ENCODE measurements at regions not wholly inside any gene's neighbourhood (a gene's known extent, or its start where the extent isn't known, plus 50 kb on each side); places are given as distances from the start of the nearest gene placed in this dataset.

DNA sequence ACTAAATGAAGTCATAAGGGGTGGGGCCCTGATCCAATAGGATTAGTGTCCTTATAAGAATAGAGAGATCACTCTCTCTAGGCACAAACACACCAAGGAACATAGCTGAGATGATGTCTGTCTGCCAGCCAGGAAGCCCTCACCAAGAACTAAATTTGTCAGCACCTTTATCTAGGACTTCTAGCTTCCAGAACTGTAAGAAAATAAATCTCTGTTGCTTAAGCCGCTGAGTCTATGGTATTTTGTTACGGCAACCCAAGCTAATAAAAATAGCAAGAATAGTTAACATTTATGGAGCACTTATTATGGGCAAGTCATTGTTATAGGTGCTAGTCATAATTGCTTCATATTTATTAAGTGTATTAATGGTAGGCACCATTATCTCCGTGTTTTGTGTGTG is 249.6 kb downstream of the MSRB3 start (continued):
- TF ChIP-seq CTCF (IDR thresholded peaks at IDR 0.05 in 2 of 3, conservative IDR thresholded peaks at IDR 0.05 in 1 of 3; ENCODE audit: insufficient read depth in 2 of 3, low read depth in 1 of 3, low read length in 3 of 3) (no peak), HNRNPL (IDR thresholded peaks at IDR 0.05; ENCODE audit: low read depth, low read length) (no peak), CHCHD3 (CRISPR knock-in tag; IDR thresholded peaks at IDR 0.05) (no peak)

DNA sequence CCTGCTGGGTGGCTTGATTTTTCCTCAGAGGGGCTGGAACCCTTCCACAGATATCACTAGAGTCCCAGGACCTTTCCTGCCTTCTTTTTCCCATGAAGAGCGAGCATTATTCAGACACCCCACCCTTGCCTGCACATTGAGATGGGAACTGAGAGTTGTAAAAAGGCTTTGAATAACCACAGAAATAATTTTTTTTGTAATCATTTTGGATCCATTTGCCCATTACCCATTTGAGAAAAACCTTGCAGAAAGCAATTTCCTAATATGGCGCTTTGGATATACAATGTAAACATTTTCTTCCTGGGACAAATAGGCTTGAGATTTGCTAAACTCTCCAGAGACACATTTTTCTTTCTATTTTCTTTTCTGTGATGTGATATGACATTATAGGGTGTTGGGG is 250.6 kb downstream of the MSRB3 start:
- DNase-seq (ENCODE audit: extremely low read depth in 1 of 4, low spot score in 3 of 4) (no peak), ATAC-seq (no peak), FAIRE-seq (no peak)
- in situ Hi-C loops (cut with MboI) (no loop called here), intact Hi-C loops (cut with micrococcal nuclease) (no loop called here)
- Histone ChIP-seq H4K20me1 (replicated peaks; ENCODE audit: control insufficient read depth, insufficient read depth, low read length) (no peaks in the 10 kb centered on the region), H3K9me3 (replicated peaks; ENCODE audit: control insufficient read depth, insufficient read depth, low read depth, low read length) (no peaks in the 10 kb centered on the region), H2AFZ (ENCODE audit: low read depth, low read length) (no peak overlapping the region), H3K4me1 (replicated peaks in 1 of 2; ENCODE audit: control insufficient read depth in 2 of 2, insufficient read depth in 2 of 2, low read length in 2 of 2) (no peaks in the 10 kb centered on the region; a peak in 1 of 5 replicates), H3K4me2 (ENCODE audit: insufficient read depth, low read length) (no peak overlapping the region), H3K9ac (ENCODE audit: insufficient read depth in 1 of 2, low read depth in 2 of 2, low read length in 2 of 2) (no peak overlapping the region), H3K4me3 (no peak overlapping the region), H3K9me1 (ENCODE audit: control insufficient read depth, insufficient read depth, low read length) (no peaks in the 10 kb centered on the region), H3K27ac (ENCODE audit: extremely low read depth, low read depth, low read length) (no peak overlapping the region), H3K27me3 (ENCODE audit: control insufficient read depth in 2 of 2, insufficient read depth in 2 of 2, low read length in 2 of 2) (no peaks in the 10 kb centered on the region), H3K79me2 (ENCODE audit: control insufficient read depth, insufficient read depth, low read length) (no peaks in the 10 kb centered on the region), H3K36me3 (ENCODE audit: control insufficient read depth, insufficient read depth, low read length) (no peaks in the 10 kb centered on the region)
- WGBS (ENCODE audit: insufficient coverage, low coverage, missing lambda C conversion rate): 0% methylated on average over 2 of the region's 2 CpGs
- ChIA-PET CTCF (ENCODE audit: low intra/inter-chr PET ratio) (no interaction called here), POLR2A (interaction anchor here (0.6 kb wide), 1 partner anchor 317 kb away, joined by 3 read pairs; no protein-coding TSS in a partner anchor)
- no TSS peak for BruUV-seq (replicated peaks)
- TF ChIP-seq ARNT (IDR thresholded peaks at IDR 0.05) (no peak), ZNF175 (CRISPR knock-in tag; IDR thresholded peaks at IDR 0.05; ENCODE audit: low read depth) (no peak), ARID1B (IDR thresholded peaks at IDR 0.05) (no peak), ZC3H11A (IDR thresholded peaks at IDR 0.05; ENCODE audit: low read depth, low read length) (no peak), NCOA6 (IDR thresholded peaks at IDR 0.05) (no peak), CEBPG (CRISPR knock-in tag; IDR thresholded peaks at IDR 0.05) (no peak), CEBPG (tag; conservative IDR thresholded peaks at IDR 0.05 in 1 of 2, IDR thresholded peaks at IDR 0.05 in 1 of 2) (no peak), ZNF507 (tag; conservative IDR thresholded peaks at IDR 0.05) (no peak), MTA3 (IDR thresholded peaks at IDR 0.05; ENCODE audit: borderline replicate concordance) (no peak), ZNF780A (CRISPR knock-in tag; IDR thresholded peaks at IDR 0.05) (no peak), ZNF263 (CRISPR knock-in tag; IDR thresholded peaks at IDR 0.05; ENCODE audit: borderline replicate concordance) (no peak), KLF13 (tag; IDR thresholded peaks at IDR 0.05; ENCODE audit: borderline replicate concordance, low read depth) (no peak)
